ENCODE measurements at regions not wholly inside any gene's neighbourhood (a gene's known extent, or its start where the extent isn't known, plus 50 kb on each side); places are given as distances from the start of the nearest gene placed in this dataset.
"Not testable (repeated sequence)": the region's sequence is repeated elsewhere in the genome, so short reads cannot be mapped to it uniquely, and the experiment has no call there.

- no peak overlapping the region for H3K27ac ChIP-seq
- no peaks in the 10 kb centered on the region for H3K36me3 ChIP-seq
- no peak for TF ChIP-seq POLR2AphosphoS5 (IDR thresholded peaks at IDR 0.05; ENCODE audit: insufficient read depth in 1 of 2, low read depth in 1 of 2)
- TF ChIP-seq CTCF (IDR thresholded peaks at IDR 0.05), result no peak
- no peak for TF ChIP-seq POLR2A (IDR thresholded peaks at IDR 0.05)
- H3K9me3 ChIP-seq, result no peaks in the 10 kb centered on the region
- DNase-seq (ENCODE audit: extremely low spot score in 2 of 2), result no peak
- no peaks in the 10 kb centered on the region for H3K4me1 ChIP-seq
- H3K27me3 ChIP-seq, result no peaks in the 10 kb centered on the region
- no peak overlapping the region for H3K4me3 ChIP-seq
- intact Hi-C loops (cut with DNase I), result no loop called here
Observed at GRCh38 chr18:52152036-52152435, 188.0 kb upstream of the DCC start.

GRCh38 chr18:52156166-52156565 is 183.8 kb upstream of the DCC start:
- H3K27ac ChIP-seq, result no peak overlapping the region
- no peaks in the 10 kb centered on the region for H3K27me3 ChIP-seq
- H3K36me3 ChIP-seq, result no peaks in the 10 kb centered on the region
- no peaks in the 10 kb centered on the region for H3K4me1 ChIP-seq
- TF ChIP-seq CTCF (IDR thresholded peaks at IDR 0.05) (no peak), POLR2A (IDR thresholded peaks at IDR 0.05) (no peak), POLR2AphosphoS5 (IDR thresholded peaks at IDR 0.05; ENCODE audit: insufficient read depth in 1 of 2, low read depth in 1 of 2) (no peak)
- H3K4me3 ChIP-seq, result no peak overlapping the region
- H3K9me3 ChIP-seq, result no peaks in the 10 kb centered on the region
- DNase-seq (ENCODE audit: extremely low spot score in 2 of 2), result no peak
- intact Hi-C loops (cut with DNase I), result no loop called here

DNA sequence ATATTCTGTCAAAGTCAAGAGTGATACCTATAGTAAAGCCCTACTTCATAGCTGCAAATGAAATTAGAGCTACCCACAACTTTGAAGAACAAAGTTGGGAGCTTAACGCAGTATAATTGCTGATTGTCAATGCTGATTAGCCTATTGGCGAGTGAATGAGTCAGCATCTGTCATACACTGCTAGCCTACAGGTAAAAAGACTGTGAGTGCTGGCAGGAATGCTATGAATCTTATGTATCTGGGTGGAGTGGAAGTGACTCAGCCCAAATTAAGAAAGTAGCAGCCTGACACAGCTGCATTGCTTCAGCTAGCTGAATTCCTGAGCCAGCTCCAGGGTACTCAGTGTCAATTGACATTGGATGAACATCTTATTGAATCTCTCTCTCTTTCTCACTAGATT is 179.4 kb upstream of the DCC start:
- H3K9me3 ChIP-seq, result no peaks in the 10 kb centered on the region
- no peaks in the 10 kb centered on the region for H3K4me1 ChIP-seq
- intact Hi-C loops (cut with DNase I), result no loop called here
- no peaks in the 10 kb centered on the region for H3K36me3 ChIP-seq
- no peak for DNase-seq (ENCODE audit: extremely low spot score in 2 of 2)
- no peak overlapping the region for H3K4me3 ChIP-seq
- TF ChIP-seq POLR2AphosphoS5 (IDR thresholded peaks at IDR 0.05; ENCODE audit: insufficient read depth in 1 of 2, low read depth in 1 of 2) (no peak), POLR2A (IDR thresholded peaks at IDR 0.05) (no peak), CTCF (IDR thresholded peaks at IDR 0.05) (no peak)
- no peaks in the 10 kb centered on the region for H3K27me3 ChIP-seq
- H3K27ac ChIP-seq, result no peak overlapping the region

DNA sequence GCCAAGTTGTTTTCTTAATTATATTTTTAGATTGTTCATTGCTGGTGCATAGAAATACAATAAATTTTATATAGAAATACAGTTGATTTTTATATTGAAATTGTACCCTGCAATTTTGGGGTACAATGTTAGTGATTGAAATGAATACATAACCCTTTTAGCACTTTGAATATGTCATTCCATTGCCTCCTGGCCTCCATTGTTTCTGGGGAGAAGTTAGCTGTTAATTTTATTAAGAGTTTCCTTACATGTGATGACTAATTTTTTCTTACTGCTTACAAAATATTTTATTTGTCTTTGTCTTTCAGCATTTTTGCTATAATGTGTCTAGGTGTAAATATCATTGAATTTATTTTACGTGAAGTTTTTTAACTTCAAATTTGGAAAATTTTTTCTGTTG is 176.5 kb upstream of the DCC start:
- Histone ChIP-seq H3K9me3 (no peaks in the 10 kb centered on the region), H3K27ac (no peak overlapping the region), H3K4me1 (no peaks in the 10 kb centered on the region), H3K4me3 (no peak overlapping the region), H3K36me3 (no peaks in the 10 kb centered on the region), H3K27me3 (no peaks in the 10 kb centered on the region)
- DNase-seq (ENCODE audit: extremely low spot score in 2 of 2), result no peak
- TF ChIP-seq CTCF (IDR thresholded peaks at IDR 0.05) (no peak), POLR2AphosphoS5 (IDR thresholded peaks at IDR 0.05; ENCODE audit: insufficient read depth in 1 of 2, low read depth in 1 of 2) (no peak), POLR2A (IDR thresholded peaks at IDR 0.05) (no peak)
- intact Hi-C loops (cut with DNase I), result no loop called here

- H3K4me3 ChIP-seq; H3K4me1 ChIP-seq; H3K27me3 ChIP-seq; H3K36me3 ChIP-seq; intact Hi-C loops (cut with DNase I); DNase-seq (ENCODE audit: extremely low spot score in 2 of 2); H3K9me3 ChIP-seq; H3K27ac ChIP-seq: not testable (repeated sequence)
Observed at GRCh38 chr18:52168131-52168530, 171.9 kb upstream of the DCC start.

DNA sequence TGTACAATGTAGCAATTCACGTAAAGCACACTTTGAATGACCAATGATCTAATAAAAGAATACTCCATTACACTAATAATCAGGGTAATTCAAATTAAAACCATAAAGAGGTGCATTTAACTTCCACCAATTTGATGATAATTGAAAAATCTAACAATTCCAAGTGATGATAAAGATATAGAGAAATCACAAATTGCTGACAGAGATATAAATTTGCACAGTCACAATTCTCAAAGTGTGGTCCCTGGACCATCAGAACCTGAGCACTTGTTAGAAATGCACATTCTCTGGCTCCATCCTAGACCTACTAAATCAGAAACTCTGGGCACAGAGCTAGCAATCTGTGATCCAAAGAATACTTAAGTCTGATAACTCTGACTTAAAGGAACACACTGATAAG is 165.8 kb upstream of the DCC start:
- H3K36me3 ChIP-seq, result no peaks in the 10 kb centered on the region
- no peak overlapping the region for H3K4me3 ChIP-seq
- no peaks in the 10 kb centered on the region for H3K9me3 ChIP-seq
- no peaks in the 10 kb centered on the region for H3K4me1 ChIP-seq
- intact Hi-C loops (cut with DNase I), result no loop called here
- no peak overlapping the region for H3K27ac ChIP-seq
- DNase-seq (ENCODE audit: extremely low spot score in 2 of 2), result no peak
- TF ChIP-seq POLR2A (IDR thresholded peaks at IDR 0.05) (no peak), POLR2AphosphoS5 (IDR thresholded peaks at IDR 0.05; ENCODE audit: insufficient read depth in 1 of 2, low read depth in 1 of 2) (no peak), CTCF (IDR thresholded peaks at IDR 0.05) (no peak)
- H3K27me3 ChIP-seq, result no peaks in the 10 kb centered on the region

All from vagina (tissue), 2 donors.